HG02571 (cell line): ENCODE measurements at regions not wholly inside any gene's neighbourhood (a gene's known extent, or its start where the extent isn't known, plus 50 kb on each side); places are given as distances from the start of the nearest gene placed in this dataset.
"Not testable (repeated sequence)": the region's sequence is repeated elsewhere in the genome, so short reads cannot be mapped to it uniquely, and the experiment has no call there.

ENCODE experiments used
- ATAC-seq: cut with Tn5 transposase; IDR thresholded peaks from one replicate; pipeline ENCODE4 v1.9.1; 2021; ENCODE audit warnings: mild to moderate bottlenecking, moderate library complexity; ENCODE audit not compliant: unreplicated experiment

DNA sequence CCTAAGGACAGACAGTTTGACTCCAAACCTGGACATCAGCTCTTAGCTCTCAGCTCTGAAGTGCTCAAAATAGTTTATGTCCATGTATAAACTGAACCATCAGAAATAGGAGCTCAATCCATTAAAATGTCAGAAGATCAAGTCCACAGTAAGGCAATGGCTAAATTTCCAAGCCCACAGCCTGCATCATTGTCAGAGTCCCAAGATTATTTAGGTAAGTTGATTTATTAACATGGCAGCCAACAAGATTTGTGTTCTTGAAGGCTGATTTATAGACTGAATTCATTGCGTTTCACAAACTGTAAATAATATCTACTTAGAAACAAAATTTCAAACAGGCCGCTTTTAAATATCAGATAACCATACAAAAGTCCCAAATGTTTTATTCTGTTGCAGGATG, 286.5 kb upstream of the ADGRL3 start:
- no peak for ATAC-seq

DNA sequence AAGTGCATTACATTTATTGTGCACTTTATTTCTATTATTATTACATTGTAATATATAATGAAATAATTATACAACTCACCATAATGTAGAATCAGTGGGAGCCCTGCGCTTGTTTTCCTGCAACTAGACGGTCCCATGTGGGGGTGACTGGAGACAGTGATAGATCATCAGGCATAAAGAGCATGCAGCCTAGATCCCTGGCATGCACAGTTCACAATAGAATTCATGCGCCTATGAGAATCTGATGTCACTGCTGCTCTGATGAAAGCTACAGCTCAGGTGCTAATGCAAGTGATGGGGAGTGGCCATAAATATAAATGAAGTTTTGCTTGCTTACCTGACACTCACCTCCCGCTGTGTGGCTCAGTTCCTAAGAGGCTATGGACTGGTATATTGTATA, 278.4 kb upstream of the ADGRL3 start:
- not testable (repeated sequence) for ATAC-seq

DNA sequence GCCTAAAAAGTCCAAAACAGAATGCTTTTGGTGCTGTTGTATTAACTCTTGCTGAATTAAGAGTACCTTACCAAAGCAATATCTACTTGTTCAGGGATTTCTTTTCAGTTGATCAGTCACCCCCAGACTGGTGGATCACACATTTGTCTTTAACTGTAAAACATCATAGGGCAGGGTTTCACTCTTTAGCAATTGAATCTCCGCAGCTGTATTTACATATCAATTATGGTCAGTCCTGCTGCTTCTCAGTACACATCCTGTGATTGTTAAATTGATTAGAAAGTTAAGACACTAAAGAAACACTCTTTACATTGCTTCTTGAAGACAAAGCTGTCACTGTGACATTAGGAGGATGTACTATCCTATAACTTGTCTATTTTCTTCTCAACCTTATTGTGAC, 277.1 kb upstream of the ADGRL3 start:
- no peak for ATAC-seq

DNA sequence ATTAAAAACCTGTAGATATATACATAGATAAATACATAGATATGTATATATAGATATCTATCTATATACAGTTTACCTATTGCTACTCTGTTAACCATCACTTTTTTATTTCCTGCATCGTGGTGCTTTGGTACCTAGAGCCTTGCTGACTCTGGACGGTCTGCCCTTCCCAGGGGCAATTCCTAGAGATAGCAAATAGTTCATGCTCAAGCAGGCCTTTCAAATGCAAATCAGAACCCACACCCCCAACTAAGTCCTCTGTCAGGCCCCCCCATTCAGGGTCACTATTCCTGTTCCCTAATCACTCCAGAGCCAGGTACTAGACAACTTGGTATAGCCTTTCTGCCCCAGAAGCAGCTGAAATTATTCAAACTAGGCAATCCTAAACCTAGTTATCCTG, 273.5 kb upstream of the ADGRL3 start:
- no peak for ATAC-seq

DNA sequence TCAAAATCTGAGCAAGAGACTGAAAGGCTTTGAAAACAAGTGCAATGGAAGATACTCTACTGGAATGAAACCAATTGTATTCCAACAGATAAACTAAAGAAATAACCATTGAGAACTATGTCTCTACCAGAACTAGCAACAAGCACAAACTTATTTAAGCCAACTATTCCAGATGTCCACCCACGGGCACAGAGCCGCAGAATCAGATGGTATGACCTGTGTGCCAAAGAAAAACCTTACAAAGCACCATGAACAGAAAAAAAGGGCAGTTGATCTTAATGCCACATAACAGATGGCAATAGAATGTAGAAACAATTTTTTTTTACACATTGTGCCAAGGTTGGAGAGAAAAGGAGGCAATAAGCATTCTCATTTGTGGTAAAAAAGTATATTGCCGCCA, 269.3 kb upstream of the ADGRL3 start:
- ATAC-seq: no peak

DNA sequence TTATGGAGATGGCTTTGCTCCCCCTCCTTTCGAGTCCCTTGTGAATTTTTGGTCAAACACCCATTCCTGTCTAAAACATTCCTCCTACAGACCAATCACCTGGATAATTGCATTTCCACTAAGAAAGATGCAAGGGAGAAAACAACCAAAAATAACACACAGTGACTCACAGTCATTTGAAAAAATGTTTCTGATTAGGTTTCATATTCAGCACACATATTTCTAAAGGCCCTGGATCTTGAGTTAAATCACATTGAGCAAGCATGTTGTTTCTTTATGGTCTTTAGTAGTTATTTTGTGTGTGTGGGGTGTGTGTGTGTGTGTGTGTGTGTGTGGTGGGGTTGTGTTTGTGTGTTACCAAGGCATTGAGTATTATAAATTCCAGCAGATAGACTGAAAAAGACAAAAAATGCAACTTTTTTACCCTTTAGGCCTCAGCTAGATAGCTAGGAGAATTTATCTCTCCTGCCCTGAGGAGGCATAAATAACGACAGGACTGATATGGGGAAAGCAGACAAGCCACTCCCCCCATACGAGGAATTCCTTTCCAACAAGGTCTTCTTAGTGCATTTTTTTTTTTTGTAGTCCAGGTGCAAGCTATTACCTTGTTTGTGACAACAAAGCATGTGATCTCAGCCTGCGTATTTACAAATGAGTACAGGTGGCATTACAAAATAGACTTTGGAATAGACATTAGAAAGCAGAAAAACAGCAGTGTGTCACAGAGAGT, 265.4 kb upstream of the ADGRL3 start:
- no peak for ATAC-seq

DNA sequence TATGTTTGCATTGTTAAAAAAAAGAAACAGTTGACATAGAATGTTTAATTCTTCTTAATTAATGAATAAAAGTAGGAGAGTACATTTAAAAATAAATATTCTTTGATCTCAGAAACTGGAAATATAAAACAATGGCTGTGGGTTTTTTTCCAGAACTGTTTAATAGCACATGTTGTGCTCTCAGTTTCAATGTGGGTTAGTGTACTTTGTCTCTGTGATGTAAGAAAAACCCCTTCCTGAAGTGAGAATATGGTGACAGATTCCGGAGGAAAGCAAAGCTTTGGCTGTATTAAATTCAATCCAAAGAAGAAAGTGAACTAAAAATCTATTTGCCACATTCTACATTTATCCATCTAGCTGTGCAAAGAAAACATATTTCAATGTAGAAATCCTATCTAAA, 261.9 kb upstream of the ADGRL3 start:
- ATAC-seq: no peak

DNA sequence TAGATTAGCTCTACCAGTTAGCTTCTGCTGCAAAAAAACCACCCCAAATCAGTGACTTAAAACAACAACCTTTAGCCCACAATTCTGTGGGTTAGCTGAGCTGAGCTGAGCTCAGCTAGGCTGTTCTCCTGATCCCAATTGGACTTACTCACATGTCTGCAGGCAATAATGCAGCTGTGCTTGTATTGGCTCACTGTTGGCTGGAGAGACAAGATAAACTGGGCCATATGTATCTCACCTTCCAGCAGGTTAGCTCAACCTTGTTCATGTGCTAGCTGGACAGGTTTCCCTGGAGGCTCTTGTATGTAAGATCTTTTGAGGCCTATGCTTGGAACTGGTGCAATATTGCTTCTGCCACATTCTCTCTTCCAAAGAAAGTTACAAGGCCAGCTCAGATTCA, 261.5 kb upstream of the ADGRL3 start:
- ATAC-seq: no peak

DNA sequence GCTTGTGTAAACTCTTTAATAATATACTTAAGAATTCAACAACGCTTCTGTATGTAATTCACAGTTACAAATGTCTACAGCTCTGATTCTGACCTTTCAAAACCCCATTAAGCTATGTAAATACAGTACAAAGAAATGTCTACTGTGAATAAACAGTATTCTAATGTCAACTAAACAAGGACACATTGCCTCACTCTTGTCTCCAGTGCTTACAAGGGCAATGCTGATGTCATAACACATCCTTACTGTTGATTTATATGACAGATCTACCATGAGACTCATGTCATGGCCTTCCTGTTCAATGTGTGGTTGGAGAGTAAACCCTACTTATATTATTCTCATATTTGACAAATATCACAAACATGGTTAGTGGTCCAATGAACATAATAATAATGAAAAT, 256.1 kb upstream of the ADGRL3 start:
- no peak for ATAC-seq

DNA sequence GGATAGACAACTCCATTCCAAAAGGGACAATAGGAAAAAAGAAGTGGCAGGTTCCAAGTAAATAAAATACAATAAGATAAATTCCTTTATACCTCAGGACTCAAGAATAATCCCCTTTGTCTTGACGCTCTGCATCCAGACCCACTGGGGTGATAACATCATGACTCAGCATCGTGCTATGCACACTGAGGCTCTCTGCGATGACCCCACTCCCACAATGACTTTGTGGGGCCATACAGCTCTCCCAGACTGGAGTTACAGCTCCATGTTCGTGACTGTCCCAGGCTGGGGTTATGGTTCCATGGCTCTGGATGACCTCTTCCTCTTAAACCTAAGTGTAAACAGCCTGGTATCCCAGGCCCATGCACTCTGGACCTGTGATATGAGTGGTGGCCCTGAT, 254.5 kb upstream of the ADGRL3 start:
- ATAC-seq: no peak

DNA sequence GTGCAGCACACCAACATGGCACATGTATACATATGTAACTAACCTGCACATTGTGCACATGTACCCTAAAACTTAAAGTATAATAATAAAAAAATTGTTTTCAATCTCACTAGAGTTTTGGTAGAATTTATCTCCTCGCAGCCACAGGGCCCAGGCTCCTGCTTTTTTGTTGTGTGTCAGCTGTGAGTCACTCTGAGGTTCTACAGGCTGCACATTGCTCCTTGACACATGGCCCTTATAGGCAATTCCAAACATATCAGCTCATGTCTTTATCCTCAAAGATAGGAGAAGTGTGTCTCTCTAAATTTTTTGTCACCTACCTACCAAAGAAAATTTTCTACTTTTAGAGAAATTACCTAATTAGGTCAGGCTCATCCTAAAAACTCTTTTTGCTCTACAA, 252.1 kb upstream of the ADGRL3 start:
- no peak for ATAC-seq

DNA sequence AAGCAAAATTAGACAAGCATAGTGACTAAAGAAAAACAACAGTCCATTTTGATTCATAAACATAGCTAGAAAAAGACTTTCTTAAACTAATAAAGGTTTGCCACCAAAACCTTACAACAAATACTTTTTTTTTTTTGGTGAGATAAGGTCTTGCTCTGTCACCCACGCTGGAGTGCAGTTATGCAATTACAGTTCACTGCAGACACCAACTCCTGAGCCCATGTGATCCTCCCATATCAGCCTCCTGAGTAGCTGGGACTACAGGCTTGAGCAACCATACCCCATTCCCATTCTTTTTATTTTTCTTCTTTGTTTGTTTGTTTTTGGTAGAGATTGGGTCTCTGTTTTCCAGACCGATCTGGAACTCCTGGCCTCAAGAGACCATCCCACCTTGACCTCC, 247.2 kb upstream of the ADGRL3 start:
- no peak for ATAC-seq

DNA sequence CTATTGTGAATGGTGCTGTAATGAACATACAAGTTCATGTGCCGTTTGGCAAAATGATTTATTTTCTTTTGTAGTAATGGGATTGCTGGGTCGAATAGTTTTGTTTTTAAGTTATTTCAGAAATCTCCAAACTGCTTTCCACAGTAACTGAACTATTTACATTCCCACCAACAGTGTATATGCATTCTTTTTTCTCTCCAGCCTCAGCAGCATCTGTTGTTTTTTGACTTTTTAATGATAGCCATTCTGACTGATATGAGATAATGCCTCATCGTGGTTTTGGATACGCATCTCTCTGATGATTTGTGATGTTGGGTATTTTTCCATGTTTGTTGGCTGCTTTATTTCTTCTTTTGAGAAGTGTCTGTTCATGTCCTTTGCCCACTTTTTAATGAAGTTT, 246.3 kb upstream of the ADGRL3 start:
- ATAC-seq: no peak

DNA sequence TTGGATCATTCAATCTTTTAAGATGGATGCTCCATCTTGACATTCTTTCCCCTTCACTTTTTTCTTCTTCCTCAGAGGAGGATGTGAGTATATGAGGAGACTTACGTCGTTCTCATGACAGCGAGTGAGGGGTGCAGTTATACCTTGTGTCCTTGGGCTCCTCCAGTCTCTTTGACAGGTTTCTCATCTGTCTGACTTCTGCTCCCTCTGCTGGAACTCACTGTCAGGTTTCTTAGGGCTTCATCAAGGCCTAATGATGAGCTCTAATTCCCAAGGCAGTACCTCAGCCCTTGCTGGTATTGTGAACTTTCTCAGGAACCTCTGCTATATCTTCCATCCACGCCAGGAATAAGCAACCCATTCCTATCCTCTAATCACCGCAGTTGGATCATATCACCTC, 237.8 kb upstream of the ADGRL3 start:
- no peak for ATAC-seq

DNA sequence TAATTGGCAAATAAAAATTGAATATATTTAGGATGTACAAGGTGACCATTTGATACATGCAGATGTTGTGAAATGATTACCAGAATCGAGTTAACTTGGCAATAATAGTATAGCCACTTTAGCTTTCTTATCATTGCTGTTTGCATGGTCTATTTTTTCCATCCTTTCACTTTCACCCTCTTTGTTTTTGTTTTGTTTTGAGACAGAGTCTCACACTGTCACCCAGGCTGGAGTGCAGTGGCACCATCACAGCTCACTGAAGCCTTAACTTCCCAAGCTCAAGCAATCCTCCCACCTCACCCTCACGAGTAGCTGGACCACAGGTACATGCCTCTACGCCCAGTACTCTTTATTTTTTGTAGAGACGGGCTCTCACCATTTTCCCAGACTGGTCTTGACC, 218.6 kb upstream of the ADGRL3 start:
- ATAC-seq: no peak

DNA sequence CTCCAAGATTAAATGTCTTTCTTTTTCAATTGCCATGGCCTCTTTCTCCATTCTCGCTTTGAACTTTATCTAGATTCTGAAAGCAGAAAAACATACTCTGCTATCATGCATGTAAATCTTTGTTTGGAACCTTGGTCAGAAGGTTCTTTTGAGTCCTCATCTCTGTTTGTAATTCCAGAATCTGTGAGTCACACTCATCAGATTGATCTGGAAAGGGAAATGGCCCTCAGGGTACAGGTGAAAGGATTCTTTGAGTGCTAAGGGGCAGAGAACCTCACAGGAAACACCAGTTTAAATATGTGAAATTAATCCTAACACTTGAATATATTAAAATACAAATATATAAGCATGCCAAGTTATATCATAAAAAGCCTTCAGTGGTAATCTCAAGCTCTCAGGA, 211.0 kb upstream of the ADGRL3 start:
- ATAC-seq: no peak

DNA sequence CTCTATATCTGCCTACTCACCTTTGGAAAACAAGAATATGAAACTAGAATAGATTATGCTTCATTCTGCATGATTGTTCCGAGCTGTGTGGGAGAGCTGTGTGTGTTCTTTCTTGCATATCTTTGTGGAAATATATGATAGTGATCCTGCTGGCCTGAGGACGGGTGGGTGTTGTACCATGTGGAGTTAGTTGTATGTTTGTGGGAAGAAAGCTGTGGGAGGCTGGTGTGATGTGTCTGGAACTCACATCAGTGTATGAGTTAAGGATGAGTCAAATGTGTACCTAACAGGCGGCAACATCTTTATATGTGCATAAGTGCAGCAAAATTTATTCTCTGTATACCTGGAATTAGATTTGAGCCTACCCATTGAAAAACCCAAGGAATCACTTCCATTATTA, 208.1 kb upstream of the ADGRL3 start:
- no peak for ATAC-seq

DNA sequence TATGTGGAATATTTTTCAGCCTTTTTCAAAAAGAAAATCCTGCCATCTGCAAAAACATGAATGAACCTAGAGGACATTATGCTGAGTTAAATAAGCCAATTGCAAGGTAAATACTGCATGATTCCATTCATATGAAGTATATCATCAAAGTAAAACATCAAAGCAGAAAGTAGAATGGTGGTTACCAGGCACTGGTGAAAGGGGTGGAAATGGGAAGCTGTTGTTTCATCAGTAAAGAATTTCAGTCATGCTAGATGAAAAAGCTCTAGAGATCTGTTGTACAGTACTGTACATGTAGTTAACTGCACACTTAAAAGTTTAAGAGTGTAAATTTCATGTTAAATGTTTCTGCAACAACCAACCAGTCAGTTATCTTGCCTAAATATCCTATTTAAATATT, 196.8 kb upstream of the ADGRL3 start:
- ATAC-seq: no peak

DNA sequence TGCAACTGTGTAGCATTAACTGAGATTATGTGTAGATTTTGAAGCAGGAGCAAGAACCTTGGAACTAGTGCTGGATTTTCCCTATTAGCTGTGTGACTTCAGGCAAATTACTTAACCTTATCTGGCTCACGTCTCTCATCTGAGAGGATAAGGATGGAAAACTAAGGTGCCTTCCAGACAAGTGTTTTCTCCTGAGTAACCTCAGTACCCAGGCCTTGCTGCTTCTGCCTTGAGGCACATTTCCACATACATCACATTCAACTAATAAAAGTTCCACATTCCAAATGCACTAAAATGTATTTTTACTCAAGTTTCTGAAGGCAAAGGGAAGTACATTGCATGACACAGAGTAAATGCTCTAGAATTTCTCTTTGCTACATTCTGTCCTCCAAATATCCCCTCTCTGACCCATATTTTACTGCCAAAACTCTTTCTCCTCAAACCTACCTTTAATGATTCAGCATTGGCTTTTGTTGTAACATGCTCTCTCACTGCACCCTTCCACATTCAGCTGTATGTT, 195.4 kb upstream of the ADGRL3 start:
- no peak for ATAC-seq

DNA sequence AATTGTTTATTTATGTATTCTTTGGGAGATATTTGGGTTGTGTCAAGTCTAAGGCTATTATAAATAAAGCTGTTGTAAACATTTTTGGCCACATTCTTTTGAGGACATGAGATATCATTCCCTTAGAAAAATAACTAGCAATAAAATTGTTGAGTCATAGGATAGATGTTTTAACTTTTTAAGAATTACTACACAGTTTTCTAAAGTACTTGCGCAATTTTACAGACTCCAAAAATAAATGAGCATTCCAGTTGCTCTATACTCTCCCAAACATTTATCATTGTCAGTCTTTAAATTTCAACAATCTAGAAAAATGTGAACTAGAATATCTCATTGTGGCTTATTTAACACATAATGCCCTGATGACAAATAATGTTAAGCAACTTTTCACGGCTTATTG, 189.1 kb upstream of the ADGRL3 start:
- no peak for ATAC-seq

DNA sequence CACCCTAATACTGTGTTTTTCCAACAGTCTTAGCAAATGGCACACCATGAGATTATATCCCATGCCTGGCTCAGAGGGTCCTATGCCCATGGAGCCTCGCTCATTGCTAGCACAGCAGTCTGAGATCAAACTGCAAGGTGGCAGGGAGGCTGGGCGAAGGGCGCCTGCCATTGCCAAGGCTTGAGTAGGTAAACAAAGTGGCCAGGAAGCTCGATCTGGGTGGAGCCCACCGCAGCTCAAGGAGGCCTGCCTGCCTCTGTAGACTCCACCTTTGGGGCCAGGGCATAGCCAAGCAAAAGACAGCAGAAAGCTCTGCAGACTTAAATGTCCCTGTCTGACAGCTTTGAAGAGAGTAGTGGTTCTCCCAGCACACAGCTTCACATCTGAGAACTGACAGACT, 188.2 kb upstream of the ADGRL3 start:
- not testable (repeated sequence) for ATAC-seq

DNA sequence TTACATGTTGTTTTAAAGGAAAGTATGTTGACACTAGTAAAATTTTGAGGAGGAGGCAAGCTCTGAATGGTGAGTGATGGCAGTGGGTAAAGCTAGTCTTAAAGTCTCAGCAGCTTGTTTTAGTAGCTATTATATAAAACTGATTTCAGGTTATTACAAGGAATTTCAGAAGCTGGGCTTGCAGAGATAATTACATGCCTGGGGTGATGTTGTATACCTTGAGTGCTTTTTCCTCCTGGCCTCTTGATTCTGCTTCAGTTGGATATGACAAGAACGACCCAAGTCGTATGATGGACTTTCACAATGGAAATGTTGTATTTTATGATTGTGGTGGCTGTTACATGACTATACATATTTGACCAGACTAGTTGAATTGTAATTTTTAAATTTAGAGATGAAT, 175.5 kb upstream of the ADGRL3 start:
- ATAC-seq: no peak

DNA sequence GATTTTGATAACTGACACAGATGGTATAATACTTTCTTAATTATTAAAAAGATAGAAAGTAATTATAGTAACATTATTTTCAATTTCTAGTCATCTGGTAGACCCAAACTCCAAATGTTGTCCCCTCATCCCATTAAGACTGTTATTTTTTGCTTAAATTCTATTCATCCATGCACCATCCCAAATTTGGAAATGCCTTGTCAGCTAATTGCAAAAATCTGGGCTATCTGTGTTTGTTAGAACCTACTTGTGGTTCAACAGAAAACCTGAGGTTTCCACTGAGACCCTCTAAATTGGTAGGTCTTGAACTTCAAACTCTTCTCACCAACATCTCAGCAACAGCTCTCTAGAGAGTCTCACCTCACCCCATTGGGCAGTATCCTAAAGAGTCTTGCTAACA, 172.2 kb upstream of the ADGRL3 start:
- ATAC-seq: no peak
